ENCODE measurements at regions not wholly inside any gene's neighbourhood (a gene's known extent, or its start where the extent isn't known, plus 50 kb on each side); places are given as distances from the start of the nearest gene placed in this dataset.
"Not testable (repeated sequence)": the region's sequence is repeated elsewhere in the genome, so short reads cannot be mapped to it uniquely, and the experiment has no call there.

DNA sequence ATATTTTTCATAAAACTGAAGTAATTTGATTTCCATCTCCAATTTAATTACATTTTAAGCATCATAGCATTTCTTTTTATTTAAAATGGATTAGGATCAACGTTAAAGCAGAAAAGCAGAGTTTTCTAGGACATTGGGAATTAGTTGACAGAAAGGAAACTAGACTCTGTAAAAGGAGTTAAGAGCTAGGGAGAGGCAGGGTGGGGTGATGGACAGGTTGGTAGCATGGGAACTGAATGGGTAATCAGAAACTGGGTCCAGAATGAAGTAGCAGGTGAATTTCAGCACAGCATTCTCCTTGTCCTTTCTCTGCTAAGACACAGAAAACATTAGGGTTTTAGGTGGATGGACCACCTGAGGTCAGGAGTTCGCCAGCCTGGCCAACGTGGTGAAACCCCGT is 97.6 kb downstream of the ANAPC4 start:
- DNase-seq: no peak

DNA sequence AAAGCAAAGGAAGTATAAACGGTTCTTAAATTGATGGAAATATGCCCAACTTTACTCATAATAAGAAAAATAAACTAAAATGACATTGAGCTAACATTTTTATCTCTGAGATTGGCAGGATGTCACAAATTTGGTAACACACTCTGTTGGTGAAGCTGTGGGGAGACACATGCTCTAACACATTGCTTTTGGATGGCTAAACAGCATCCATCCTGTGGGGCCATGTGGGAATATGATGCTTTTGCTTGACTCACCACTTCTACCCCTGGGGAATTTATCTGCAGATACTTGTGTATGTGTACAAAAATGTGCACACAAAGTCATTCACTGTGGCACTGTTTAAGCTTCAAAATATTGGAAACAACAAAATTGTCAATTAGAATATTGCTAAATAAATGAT is 100.2 kb downstream of the ANAPC4 start:
- DNase-seq: no peak

DNA sequence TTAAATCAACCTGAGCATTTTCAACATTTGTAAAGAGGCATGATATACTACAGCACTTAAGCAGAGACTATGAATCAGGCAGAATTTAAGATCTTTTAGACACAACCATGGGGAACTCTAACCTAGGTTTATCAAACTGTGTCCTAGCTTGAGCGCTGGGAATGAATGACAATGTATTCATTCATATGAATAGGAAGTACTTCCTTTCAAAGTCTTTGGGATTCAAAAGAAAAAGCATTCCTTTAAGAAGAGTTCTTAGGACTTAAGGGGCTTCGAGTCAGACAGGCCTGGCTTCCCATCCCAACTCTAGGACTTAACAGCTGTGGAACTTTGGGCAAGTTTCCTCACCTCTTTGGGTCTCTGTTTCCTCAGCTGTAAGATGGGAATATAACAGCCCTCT is 104.6 kb downstream of the ANAPC4 start:
- DNase-seq: no peak

DNA sequence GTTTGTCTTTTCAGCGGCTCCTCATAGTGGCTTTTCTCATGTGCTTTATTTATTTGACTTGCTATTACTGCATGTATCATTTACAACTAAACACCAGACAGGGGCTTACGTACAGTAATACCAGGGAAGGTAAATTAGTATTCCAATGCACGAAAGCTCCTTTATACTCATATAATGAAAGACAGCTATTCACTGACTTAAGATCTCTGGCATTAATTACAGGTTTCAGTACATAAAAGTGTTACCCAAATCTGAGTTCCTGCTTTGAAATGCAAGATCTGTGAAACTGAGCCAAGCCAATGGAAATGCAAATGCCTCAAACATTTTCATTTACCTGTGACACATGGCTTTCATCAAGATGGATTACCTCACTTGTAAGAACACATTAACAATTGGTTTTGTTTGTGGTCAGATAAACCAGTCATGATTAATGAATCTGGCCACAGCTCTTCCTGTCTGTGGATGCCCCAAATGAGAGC is 107.2 kb downstream of the ANAPC4 start:
- no peak for DNase-seq

DNA sequence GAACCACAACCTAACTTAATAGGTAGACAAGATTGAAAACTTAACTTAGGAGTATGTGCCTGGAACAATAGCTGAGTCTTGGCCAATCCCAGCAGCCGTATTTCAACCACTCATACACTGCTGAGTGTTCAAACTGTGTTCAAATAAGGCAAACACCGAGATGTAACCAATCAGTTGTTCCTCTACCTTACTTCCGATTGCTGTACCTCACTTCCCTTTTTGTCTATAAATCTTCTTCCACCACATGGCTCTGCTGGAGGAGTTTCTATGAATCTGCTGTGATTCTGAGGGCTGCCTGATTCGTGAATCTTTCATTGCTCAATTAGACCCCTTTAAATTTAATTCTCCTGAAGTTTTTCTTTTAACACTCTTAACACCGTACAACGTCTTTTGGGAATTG is 108.0 kb downstream of the ANAPC4 start:
- no peak for DNase-seq

DNA sequence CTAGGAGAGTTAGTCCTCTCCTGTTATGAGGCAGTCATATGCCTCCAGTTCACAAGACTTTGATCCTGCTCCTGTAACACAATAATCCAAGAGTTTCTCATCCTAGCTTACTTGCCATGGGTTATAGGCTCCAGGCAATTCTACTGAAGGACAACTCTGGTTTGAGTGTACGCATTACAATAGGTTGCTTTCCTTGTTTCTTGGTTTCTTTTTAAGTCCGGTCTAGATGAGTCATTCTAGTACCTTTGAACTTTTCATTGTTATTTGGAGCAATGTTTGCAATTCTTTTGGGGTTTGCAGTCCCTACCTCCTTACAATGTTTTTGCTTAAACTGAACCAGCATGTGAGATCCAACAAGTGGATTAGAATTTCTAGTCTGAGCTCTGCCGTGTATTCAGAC is 109.1 kb downstream of the ANAPC4 start:
- DNase-seq: no peak

DNA sequence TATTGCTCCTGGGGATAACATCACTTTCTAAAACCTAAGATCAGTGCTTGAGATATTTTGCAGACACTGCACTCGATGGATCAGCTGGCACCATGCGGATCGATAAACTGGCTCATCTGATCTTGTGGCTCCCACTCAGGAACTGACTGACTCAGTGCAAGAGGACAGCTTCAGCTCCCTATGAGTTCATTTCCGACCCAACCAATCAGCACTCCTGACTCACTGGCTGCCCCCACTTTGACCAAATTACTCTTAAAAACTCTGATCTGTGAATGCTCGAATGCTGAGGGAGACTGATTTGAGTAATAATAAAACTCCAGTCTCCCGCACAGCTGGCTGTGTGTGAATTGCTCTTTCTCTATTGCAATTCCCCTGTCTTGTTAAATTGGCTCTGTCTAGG is 110.1 kb downstream of the ANAPC4 start:
- no peak for DNase-seq

DNA sequence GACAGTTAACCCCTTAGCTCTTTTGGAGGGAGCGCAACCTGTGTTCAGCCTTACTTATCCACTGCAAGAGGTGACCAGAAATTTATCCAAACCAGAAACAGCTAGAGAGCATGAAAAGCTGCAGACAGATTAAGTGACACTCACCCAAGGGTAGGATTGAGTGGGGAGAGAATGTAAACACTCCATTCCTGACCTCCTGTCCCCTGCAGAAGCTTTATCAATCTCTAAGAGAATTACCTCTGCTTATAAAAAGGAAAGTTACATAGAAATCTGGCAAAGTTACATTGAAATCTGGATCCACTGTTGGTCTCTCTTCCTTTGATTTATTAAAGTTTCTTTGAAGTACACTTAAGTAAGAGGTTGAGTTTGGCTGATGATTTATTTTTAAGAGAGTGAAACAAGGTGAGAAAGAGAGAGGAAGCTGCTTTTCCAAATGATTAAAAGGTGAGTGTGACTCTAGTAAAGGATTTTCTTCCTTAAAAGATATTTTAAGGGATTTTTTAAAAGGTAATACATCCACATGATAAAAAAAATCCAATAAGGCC is 112.3 kb downstream of the ANAPC4 start:
- DNase-seq: no peak

DNA sequence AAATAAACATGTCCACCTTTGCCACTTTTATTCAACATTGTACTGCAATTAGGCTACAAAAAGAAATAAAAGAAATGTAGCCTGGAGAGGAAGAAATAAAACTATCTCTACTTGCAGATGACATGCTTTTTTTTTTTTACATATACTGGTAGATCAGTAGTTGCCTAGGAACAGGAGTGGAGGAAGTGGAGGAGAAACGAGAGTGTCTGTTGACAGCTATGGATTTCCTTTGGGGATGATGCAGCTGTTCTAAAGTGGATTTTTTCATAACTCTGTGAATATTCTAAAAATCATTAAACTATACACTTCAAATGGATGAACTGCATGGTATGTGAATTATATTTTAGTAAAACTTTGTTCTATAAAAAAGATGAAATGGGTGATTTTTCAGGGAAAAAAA is 116.4 kb downstream of the ANAPC4 start:
- DNase-seq: no peak

DNA sequence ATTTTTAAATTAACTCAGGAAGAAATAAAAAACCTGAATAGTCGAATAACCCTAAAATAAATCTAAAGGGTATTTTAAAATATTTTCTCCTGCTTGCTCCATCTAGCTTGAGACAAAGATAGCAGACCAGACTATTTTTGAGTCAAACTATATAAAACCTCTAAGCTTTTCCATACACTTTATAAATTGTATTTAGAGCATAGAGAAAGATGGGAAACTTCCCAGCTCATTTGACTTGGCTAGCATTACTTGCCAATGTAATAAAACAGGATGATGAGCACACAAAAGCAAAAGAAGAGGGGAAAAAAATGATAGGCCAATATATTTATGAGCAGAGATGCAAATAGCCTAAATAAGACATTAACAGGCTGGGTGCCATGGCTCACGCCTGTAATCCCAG is 117.1 kb downstream of the ANAPC4 start:
- DNase-seq: no peak

DNA sequence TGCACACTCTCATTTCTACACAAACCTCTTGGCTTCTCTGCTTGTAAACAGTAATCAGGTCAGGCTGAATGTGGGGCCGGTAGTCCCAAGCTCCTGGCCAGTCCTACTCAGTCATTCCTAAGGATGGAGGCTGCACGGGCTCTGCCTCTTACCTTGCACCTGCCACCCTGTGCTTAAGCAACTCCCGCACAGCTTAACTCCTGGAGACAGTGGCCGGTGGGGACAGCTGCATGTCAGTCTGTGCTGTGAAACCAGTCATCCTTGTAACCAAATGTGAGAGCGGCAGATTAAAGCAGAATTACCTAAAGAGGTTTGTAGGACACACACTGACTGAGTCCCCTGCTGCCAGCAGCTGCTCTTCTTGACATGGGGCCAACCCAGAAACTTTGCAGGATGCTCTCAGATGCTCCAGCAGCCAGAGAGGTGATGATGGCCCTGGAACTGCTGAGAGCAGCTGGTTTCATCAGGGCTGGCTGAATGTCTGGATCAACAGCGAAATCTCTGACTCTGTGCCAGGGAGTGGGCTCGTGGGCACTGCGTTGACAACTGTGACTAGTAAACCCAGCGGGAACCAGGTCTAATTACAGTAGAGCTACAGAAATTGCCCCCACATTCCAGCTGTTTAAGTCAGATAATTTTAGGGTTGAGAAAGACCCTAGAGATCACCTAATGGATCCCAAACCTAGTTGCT is 123.7 kb downstream of the ANAPC4 start:
- no peak for DNase-seq

DNA sequence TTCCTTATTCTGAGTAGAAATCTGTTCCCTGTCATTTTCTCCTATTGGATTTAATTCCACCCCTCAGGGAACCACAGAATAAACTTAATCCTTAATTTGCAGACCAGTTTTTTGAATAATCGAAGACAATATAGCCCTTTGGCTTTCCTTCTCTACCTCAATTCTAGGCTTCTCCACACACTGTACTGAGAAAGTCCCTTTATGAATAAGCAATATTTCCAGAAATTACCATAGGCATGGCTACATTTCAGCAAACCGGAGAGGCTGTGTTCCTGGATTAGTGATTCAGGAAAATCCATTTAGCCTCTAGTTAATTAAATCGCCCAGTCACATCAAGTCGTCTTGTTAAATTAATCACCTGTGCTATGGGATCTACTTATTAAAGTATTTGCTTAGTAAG is 125.1 kb downstream of the ANAPC4 start:
- no peak for DNase-seq

DNA sequence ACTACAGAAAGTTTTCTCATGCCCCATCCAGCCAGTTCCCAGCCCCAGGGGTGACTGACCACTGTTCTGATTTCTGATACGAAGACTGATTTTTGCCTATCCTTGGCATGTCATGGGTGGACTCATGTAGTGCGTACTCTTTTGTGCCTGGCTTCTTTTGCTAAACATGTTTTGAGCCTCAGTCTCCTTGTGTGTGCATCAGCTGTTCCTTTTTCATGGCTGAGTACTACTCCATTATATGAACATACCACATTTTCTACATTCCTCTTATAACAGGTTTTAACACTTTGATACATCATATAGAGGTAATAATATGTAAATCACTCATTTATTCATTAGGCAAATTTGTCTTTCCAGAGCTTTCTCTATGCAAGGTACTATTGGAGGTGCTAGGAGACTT is 126.7 kb downstream of the ANAPC4 start:
- DNase-seq: no peak

DNA sequence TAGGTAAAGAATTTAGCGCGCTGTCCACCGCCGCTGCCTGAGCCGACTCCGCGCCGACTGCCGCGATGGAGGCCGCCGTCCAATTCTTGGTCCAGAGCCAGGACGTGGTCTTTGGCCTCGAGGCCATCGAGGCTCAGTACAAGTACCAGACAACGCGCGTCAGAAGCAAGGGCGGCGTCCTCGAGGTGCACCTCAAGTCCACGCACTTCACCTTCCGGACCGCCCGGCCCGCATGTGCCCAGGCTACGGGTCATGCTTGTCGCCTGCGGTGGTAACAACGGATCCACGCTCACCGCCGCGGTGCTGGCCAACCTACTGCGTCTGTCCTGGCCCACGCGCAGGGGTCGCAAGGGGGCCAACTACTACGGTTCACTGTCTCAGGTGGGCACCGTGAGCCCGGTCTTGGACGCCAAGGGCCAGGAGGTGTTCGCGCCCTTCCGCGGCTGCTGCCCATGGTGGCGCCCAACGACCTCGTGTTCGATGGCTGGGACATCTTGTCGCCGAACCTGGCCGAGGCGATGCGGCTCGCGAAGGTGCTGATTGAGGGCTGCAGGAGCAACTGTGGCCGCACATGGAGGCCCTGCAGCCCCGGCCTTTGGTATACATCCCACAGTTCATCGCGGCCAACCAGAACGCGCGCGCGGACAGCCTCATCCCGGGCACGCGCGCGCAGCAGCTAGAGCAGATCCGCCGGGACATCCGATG is 128.0 kb downstream of the ANAPC4 start:
- DNase-seq: no peak

DNA sequence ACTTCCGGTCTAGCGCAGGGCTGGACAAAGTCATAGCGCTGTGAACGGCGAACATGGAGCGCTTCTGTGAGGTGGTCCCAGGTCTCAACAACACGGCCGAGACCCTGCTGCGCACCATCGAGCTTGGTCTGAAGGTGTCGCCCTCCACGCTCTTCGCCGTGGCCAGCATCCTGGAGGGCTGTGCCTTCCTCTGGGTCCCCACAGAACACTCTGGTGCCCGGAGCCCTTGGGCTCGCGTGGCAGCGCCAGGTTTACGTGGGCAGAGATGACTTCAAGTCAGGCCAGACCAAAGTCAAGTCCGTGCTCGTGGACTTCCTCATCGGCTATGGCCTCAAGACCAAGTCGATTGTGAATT is 128.6 kb downstream of the ANAPC4 start:
- DNase-seq: no peak

DNA sequence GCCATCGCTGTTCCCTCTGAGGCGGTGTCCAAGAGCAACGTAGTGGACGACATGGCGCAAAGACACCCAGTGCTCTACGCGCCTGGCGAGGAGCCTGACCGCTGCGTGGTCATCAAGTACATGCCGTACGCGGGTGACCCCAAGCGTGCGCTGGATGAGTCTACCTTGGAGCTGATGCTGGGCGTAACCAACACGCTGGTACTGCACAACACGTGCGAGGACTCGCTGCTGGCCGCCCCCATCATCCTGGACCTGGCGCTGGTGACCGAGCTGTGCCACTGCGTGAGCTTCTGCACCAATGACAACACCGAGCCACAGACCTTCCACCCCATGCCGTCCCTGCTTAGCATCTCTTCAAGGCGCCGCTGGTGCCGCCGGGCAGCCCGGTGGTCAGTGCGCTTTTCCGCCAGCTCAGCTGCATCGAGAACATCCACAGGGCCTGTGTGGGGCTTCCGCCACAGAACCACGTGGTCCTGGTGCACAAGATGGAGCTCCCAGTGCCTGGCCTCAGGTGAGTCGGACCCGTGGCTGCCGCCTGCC is 129.0 kb downstream of the ANAPC4 start:
- no peak for DNase-seq

DNA sequence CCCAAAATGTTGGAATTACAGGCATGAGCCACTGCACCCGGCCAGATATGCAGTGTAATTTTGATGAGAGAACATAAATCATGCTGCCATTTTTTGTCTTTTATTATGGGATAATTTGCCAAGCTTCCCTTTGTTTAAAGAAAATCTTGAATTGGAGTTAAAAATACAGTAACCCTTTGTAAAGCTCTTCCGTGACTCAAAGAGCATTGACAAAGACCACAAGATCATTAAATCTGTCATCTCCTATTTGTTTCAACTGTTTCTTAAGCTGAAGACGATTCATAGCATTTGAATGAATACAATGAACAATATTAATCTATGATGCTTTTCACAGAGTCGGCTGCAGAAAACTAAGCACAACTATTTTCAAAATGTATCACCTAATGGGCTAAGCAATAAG is 132.6 kb downstream of the ANAPC4 start:
- no peak for DNase-seq

DNA sequence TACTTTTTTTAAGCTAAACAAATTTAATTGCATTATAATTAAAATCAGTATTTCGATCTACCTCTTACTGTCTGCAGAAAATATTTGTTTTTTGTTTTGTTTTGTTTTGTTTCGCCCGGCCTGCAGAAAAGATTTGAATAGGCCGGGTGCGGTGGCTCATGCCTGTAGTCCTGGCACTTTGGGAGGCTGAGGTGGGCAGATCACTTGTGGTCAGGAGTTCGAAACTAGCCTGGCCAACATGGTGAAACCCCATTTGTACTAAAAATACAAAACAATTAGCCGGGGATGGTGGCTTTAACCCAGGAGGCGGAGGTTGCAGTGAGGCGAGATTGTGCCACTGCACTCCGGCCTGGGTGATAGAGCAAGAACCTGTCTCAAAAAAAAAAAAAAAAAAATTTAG is 134.8 kb downstream of the ANAPC4 start:
- DNase-seq: not testable (repeated sequence)

DNA sequence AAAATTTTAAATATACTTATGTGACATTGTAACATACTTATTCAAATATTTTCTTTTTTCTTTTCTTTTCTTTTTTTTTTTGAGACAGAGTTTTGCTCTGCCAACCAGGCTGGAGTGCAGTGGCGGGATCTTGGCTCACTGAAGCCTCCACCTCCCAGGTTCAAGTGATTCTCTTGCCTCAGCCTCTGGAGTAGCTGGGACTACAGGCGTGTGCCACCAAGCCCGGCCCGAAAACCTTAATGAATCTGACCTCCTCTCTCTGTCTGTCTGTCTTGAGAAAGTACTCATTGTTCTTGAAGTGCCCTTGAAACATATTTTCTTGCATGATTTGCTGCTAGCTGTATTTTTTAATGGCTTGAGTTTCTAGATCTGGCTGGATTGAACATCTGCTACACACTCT is 136.8 kb downstream of the ANAPC4 start:
- DNase-seq: no peak

DNA sequence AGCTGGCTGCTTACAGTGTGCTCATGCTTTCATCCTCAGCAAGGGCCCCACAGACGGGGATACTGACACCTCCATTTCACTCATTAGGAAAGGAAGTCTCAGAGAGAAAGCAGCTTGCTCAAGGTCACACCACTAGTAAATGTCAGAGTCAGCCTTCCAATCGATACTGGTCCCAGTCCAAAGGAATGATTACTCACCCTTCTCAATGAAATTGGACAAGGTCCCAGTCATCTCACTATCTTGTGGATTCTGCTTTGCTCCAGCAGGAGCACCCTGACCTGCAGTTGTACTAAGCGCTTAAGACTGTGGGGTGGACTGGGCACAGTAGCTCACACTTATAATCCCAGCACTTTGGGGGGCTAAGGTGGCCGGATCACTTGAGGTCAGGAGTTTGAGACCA is 132.2 kb upstream of the SLC34A2 start:
- no peak for DNase-seq

DNA sequence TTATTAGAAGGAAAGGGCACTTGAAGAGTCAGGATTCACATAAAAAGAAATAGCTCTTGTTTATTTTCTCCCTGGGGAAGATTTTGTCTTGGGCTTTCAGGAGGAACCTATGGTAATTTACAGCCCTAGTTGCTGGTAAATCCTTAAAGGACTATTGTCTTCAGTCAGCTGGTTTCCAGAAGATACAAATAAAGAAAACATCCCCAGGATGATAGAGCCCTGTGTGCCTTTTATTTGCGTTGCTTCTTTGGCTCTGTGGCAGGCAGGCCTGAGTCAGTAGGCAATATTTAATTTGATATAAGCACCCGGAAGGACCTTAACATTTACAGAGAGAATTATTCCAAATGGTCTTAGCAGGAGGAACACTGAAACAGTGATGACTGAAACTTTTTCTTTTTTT is 131.0 kb upstream of the SLC34A2 start:
- DNase-seq: no peak

DNA sequence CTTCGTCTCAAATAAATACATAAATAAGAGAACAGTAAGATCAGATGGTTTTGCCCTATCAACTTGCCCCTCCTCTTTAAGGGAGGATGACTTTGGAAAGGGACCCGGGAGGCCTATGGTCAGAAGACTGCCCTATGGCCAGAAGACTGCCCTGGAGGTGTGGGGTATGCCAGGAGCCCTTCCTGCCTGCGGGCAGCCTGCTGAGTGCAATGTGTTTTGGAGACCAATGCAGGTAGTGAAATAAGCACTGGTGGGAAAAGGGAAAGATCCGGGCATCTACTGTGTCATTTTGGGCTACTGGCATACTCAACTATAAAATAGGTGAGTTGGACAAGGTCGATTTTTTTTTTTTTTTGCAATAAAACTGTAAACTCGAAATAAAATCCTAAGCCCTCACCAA is 129.8 kb upstream of the SLC34A2 start:
- DNase-seq: no peak

DNA sequence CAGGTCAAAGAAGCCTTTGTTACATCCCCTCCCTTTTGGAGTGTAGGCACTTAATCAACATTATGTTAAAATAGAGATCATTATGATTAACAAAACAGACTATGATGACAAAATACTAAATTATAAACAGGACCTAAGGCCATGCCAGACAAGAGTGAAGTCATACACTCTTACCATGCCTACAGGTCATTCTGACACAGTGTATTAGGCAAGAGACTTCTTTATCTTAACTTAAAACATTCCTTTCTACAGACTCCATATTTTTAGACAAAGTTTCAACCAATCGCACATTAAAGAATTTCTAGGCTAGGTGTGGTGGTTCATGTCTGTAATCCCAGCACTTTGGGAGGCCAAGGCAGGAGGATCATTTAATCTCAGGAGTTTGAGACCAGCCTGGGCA is 128.6 kb upstream of the SLC34A2 start:
- DNase-seq: no peak

DNA sequence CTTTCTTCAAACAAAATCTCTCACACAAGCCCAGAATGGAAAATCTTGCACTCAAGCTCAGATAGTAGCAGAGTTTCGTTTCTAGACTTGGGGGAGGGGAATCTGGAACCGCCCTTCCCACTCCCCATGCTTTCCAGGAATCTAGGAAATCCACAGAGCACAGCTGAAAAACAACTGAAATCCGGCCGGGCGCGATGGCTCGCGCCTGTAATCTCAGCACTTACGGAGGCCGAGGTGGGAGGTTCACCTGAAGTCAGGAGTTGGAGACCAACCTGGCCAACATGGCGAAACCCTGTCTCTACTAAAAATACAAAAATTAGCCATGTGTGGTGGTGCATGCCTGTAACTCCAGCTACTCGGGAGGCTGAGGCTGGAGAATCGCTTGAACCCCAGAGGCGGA is 127.3 kb upstream of the SLC34A2 start:
- DNase-seq: no peak
